ENCODE measurements at regions not wholly inside any gene's neighbourhood (a gene's known extent, or its start where the extent isn't known, plus 50 kb on each side); places are given as distances from the start of the nearest gene placed in this dataset.
"Not testable (repeated sequence)": the region's sequence is repeated elsewhere in the genome, so short reads cannot be mapped to it uniquely, and the experiment has no call there.

DNA sequence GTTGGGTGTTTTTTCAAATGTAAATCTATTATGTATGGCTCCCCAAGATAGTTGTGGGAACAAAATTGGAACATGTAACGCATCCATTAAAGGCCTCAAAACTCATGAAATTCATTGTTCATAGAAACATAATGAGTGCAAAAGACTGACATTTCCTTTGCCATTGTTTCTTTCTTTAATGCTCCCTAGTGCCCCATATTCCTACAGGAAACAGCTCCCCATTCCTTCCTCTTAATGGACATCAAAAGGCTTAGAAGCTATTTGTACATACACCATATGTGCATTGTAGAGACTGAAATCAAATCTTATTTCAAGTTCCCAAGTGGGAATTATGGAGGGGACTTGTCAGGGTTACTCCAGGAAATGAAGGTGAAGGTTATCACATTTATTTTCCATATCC, 139.1 kb downstream of the AHR start:
- no peak for DNase-seq (ENCODE audit: low spot score)

DNA sequence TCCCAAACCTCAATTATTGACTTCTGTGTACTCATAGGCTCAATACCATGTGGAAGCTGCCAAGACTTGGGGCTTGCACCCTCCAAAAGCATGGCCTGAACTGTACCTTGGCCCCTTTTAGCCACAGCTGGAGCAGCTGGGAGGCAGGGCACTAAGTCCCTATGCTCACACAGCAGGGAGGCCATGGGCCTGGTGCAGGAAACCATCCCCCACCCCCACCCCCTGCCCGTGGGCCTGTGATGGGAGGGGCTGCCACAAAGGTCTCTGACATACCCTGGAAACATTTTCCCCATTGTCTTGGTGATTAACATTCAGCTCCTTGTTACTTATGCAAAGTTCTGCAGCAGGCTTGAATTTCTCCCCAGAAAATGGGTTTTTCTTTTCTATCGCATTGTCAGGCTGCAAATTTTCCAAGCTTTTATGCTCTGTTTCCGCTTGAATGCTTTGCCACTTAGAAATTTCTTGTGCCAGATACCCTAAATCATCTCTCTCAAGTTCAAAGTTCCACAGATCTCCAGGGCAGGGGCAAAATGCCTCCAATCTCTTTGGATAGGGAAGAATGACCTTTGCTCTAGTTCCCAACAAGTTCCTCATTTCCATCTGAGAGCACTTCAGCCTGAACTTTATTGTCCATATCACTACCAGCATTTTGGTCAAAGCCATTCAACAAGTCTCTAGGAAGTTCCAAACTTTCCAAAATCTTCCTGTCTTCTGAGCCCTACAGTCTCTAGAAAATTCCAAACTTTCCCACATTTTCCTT, 141.8 kb downstream of the AHR start:
- not testable (repeated sequence) for DNase-seq (ENCODE audit: low spot score)

DNA sequence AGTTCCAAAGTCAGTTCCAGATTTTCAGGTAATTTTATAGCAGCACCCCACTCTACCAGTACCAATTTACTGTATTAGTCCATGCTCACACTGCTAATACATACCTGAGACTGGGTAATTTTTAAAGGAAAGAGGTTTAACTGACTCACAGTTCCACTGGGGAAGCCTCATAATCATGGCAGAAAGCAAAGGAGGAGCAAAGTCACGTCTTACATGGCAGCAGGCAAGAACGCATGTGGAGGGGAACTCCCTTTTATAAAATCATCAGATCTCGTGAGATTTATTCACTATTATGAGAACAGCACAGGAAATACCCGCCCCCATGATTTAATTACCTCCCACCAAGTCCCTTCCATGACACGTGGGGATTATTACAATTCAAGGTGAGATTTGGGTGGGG, 142.4 kb downstream of the AHR start:
- no peak for DNase-seq (ENCODE audit: low spot score)

DNA sequence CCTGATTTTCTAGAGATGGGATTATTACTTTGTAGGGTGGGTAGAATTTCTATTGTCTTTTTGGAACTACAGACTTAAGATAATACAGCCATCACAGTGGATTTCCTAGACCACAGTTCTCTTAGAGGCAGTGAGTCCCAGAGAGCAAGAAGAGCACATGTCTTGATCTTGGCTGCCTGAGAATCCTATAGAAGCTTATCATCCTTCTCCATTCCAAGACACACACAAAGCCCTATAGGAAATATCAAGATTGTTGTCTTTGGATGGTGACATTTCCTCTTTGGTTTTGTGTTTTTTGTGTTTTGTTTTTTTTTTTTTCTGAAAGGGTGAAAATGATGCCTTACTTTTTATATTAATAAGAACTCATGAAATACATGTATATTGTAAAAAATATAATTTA, 143.1 kb downstream of the AHR start:
- no peak for DNase-seq (ENCODE audit: low spot score)

DNA sequence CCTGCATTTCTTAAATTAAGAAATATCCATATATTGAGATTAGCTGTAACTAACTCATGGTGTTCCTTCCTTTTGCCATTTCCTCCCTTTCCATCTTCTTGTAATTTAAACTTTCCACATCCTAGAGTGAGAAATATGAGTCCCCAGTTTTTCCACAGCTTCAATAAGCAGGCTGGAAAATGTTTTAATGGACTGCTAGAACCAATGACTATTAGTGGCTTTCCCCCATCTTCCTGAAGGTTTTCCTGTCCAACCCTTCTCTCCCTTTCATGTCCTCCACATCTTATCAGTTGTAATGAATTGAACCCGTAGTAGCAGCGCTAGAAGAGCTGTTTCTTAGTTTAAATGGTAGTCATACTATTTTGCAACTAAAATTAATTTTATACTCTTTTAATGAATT, 145.7 kb downstream of the AHR start:
- no peak for DNase-seq (ENCODE audit: low spot score)

DNA sequence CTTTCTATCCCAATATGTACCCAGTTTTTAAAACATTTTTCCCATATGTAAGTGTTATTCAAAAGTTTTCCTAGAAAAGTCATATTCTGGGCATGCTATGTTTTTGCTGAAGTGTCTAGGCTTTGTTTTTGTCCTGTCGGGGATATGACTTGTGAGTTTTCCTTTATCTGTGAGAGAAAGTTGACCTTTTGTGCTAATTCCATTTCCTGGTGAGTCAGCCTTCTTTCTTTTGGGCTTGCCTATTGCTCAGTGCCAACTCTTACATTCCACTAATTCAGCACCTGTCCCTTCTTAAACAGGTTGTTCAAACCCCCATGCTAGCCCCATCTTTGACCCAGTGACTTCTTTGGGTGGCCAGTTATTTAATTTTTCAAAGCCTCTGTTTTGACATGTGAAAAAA, 146.2 kb downstream of the AHR start:
- DNase-seq (ENCODE audit: low spot score) = no peak

DNA sequence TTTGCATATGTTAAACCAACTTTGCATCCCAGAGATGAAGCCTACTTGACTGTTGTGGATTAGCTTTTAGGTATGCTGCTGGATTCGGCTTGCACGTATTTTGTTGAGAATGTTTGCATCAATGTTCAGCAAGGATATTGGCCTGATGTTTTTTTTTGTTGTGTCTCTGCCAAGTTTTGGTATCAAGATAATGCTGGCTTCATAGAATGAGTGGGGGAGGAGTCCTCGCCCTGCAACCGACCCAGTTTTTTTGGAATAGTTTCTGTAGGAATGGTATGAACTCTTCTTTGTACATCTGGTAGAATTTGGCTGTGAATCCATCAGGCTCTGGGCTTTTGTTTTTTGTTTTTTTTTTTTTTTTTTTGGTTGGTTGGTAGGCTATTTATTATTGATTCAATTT, 147.9 kb downstream of the AHR start:
- no peak for DNase-seq (ENCODE audit: low spot score)

DNA sequence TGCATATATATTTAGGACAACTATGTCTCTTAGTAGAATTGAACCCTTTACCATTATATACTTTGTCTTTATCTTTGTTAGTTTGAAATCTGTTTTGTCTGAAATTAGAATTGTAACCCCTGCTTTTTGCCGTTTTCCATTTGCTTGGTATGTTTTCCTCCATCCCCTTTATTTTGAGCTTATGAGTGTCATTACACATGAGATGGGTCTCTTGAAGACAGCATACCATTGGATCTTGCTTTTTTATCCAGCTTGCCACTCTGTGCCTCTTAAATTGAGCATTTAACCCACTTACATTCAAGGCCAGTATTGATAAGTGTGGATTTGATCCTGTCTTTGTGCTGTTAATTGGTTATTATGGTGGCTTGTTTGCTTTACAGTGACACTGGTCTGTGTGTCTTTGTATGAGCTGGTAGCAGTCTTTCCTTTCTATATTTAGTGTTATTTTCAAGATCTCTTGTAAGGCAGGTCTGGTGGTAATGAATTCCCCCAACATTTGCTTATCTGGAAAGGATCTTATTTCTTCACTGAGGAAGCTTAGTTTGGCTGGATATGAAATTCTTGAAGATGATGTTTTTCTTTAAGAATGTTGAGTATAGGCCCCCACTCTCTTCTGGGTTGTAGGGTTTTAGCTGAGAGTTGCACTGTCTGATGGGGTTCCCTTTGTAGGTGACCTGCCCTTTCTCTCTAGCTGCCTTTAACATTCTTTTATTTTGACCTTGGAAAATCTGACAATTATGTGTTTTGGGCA, 149.5 kb downstream of the AHR start:
- DNase-seq (ENCODE audit: low spot score) = no peak

DNA sequence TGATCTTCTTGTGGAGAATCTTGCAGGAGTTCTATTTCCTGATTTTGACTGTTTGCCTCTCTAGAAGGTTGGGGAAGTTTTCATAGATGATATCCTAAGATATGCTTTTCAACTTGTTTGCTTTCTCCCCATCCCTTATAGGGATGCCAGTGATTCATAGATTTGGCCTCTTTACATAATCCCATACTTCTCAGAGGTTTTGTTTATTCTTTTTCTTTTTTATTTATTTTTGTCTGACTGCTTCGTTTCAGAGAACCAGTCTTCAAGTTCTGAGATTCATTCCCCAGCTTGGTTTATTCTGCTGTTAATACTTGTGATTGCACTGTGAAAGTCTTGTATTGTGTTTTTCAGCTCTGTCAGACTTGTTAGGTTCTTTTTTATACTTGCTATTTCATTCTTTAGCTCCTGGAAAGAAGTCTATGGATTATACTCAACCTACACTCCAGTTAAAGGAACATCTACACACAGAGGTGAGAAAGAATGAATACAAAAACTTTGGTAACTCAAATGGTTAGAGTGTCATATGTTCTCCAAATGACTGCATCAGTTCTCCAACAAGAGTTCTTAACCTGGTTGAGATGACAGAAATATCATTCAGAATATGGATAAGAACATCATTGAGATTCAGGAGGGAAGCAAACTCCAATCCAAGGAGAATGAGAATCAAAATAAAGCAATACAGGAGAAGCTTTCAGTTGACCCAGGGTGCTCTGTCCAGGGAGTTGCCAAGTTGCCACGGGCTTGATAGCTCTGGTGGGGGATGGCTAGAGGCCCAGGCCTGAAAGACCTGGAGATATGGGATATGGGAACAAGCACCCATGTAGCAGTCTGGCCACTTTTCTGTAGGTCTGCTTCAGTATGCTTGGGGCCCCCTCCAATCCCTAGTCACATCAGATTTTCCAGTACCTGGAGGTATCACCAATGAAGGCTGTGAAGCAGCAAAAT, 150.3 kb downstream of the AHR start:
- DNase-seq (ENCODE audit: low spot score) = no peak

DNA sequence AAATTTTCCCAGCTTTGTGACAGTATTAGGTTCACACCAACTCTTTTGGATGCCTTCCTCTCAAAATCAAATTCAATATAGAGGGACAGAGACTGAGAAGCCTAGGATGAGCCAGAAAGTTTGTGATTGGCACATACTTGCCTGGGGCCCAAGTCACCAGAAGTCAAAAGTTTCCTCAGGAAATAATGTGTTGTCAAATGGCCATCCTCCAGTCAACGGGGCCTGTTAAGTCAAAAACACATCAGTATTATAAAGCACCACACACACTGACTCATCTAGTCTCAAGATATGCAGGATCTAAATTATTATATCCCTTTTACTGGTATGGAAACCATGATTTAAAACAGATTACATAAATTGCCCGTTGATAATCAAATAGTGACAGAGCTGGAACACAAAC, 158.1 kb downstream of the AHR start:
- DNase-seq (ENCODE audit: low spot score) = no peak

DNA sequence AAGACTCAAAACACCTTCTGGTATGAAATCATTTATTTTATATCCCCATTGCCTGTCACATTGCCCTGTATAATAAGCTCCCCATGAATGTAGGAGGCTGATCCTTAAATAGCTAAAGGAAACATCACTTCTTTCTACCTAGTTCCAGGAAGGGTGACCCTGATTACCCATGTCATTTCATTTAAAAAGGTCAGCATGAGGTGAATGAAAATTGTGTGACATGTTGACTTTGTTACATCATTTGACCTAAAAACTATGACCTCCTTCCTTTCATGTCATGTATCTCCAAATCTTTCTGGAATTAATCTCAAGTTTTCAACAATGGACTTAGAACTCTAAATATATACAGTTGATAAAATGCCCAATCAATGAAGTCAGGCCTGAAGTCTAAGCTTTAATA, 161.5 kb downstream of the AHR start:
- no peak for DNase-seq (ENCODE audit: low spot score)

DNA sequence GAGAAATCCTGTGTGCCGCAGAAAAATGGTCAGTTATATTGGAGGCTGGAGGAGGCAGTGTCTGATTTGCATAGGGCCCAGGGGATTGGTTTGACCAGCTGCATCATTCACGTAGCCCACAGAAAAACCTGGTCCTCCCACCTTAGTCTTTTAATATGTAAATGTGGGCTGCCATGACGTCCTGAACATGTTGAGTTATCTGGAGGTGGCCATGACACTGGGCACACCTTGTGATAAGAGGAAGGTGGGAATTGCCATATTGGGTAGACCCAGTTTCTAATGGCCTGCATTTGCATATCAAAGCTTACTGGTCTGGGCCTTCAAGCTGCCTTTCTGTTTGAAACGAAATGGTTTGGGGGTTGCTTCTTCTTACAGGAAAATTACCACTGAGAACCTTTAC, 162.2 kb downstream of the AHR start:
- DNase-seq (ENCODE audit: low spot score) = no peak

DNA sequence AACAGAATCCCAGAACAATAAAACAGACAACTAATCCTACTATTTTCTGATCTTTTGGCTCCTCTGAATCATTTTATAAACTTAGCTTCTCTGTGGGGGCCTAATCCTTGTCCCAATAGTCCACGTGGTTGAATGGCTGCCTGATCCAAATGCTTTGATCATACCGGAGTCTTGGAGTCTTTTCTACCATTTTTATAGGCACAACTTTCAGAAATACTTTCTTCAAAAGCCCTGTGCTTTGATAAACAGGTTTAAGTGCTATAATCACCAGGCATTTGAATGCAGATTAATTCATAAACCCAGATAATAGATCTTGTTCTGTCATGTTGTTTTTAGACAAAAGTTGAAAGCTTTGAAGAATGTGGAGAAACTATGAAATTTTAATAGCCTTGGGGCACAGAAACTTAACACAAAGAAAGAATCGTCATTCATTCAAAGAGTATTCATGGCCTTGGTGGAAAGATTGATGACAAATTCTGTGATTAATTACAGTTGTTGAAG, 163.7 kb downstream of the AHR start:
- no peak for DNase-seq (ENCODE audit: low spot score)

DNA sequence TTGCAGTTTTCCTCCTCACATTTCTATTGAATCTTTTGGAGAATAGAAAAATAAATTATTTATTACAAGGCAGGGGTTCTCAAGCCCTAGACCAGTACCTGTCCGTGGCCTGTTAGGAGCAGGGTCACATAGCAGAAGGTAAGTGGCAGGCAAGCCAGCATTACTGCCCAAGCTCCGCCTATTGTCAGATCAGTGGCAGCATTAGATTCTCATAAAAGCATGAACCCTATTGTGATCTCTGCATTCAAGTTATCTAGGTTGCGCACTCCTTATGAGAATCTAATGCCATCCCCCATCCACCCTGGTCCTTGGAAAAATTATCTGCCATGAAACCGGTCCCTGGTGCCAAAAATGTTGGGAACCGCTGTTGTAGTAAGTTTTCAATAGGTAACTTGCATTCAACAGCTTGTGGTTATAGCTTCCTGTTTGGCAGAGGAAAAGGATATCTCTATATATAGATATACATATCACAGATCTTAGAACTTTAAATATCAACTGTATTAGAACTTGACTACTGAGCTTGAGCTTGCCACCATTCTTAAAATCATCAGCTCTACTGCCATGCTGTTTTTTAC, 165.1 kb downstream of the AHR start:
- DNase-seq (ENCODE audit: low spot score) = no peak

DNA sequence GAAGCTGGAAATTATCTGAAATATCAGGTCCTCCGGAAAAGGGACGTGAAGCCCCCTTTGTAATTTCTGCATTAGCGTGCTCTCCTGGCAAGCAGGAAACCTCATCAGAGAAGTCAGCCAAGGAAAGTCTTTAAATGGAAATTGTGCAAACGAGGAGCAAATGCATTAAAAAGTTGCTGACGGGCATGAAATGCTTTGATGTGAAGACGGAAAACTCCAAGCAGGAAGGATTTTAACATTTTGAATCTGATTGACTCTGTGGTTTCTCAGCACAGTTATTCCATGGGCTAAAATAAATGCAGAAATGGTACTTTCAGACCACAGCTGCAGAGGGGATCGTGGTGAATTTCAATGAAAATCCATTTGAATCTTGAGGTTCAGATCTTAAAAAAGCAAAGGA, 167.8 kb downstream of the AHR start:
- peak; percentile 1 for DNase-seq (ENCODE audit: low spot score)

DNA sequence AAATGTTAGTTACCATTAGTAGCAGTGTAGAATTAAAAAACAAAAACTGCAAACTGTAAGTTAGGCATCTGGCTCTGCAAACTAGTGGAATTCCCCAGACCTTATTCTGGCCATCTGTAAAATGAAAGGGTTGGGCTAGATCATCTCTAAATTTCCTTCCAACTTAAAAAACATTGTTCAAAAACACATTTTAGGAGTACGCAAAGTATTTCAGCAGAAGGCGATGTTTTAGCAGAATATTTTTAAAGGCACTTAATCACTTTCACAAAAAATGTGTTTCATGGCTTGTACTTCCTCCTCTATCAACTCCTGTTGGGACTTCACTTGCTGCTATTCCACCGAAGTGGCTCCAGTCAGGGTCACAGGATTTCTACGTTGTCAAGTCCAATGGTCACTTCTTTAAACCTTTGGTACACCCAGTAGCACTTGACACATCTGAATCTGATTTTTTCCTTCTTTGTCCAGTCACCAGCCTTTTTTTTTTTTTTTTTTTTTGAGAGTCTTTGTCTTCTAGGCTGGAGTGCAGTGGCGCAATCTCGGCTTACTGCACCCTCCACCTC, 169.0 kb downstream of the AHR start:
- no peak for DNase-seq (ENCODE audit: low spot score)

DNA sequence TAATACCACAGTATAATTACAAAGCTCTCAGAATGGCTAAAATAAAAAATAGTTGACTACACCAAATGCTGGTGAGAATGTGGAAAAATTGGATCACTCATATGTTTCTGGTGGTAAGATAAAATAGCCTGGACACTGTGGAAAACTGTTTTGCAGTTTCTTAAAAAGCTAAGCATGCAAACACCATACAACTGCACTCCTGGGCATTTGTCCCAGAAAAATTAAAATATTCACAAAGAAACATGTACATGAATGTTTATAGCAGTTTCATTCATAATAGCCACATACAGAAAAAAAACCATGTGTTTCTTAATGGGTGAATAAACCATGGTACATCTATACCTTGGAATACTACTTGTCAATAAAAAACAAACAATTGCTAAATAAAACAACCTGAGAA, 172.9 kb downstream of the AHR start:
- DNase-seq (ENCODE audit: low spot score) = no peak

DNA sequence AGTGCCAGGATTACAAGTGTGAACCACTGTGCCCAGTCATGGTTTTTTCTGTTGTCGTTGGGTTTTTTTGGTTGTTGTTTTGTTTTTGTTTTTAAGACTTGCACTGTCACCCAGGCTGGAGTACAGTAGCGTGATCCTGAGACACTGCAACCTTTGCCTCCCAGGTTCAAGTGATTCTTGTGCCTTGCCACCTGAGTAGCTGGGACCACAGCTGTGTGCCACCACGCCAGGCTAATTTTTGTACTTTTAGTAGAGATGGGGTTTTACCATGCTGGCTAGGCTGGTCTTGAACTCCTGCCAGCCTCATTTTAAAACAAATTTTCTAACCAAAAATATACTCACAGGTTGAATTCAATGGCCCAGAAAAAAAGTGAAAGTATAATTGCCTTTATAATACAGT, 174.1 kb downstream of the AHR start:
- DNase-seq (ENCODE audit: low spot score) = no peak

DNA sequence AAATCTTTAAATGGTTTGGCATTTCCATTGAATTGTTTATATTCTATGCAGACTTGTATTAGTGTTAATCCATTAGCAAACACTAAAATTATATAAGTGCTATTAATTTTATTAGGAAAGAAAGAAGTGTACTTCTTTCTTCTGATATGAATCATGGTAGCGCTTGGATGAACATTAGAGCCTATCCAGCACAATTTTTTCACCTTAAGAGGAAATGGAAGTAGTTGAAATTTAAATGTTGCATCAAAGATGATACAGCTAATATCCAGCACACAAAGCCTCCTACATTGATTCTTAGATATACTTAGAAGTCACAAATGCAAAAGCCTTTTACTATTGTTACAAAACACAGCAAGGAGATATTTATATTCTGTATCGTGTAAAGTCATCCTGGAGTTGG, 174.5 kb downstream of the AHR start:
- no peak for DNase-seq (ENCODE audit: low spot score)

DNA sequence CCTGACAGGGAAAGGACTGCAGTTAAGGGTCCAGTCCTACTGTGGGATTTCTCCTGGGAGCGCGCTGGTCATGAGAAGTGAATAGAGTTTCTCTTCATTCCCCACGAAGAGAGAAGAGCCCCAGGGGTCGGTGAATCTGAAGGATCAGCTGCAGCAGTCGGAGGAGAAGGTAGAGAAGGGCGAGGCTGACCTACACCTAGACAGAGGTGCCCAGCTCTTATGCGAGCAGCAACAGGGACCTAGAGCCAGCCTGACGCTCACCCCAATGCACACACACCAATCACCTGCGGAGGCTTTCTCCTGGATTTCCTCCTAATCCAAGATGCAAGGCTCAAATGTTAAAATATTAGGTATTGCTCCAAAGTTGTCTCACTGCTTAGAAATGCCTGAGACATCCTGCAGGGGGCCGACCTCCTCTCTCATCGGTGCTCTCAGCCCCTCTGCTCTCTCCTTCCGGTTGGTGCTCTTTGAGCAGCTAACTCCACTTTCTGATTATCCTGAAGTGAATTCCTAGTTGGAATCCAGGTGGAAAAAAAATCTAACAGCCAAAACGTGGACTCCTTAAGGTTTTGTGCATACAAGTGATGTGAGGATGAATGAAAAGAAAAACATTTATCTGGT, 176.4 kb downstream of the AHR start:
- no peak for DNase-seq (ENCODE audit: low spot score)

DNA sequence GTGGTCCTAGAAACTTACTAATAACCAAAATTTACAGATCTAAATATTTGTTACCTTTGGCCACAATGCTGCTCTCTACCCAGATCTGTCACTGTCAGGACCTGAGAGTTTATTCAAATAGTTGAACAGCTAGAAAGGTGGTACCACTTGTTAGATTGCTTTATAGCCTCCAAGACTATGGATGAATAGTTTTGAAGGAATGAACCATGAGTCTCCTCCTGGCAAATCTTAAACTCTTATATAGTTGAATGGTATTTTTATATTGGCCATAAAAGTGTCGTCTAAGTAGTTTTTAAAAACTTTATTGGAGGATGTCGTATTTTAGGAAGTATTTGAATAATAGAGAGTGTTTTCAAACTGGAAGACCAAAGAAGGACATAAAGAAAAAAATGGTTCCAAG, 178.7 kb downstream of the AHR start:
- DNase-seq (ENCODE audit: low spot score) = no peak
